Esophagus (tissue), 2 donors: ENCODE measurements at regions not wholly inside any gene's neighbourhood (a gene's known extent, or its start where the extent isn't known, plus 50 kb on each side); places are given as distances from the start of the nearest gene placed in this dataset.

Experiments used
- H3K27ac ChIP-seq, 2 donors: one replicate each; pipeline ENCODE4 v1.5.1; 2013; ENCODE audit warnings: low read depth in 2 of 2, mild to moderate bottlenecking in 2 of 2, inconsistent platforms in 1 of 2, low read length in 1 of 2, moderate library complexity in 1 of 2
- H3K27me3 ChIP-seq, 2 donors: one replicate each; pipeline ENCODE4 v1.6.1; 2013; ENCODE audit warnings: low read length in 2 of 2, control low read depth in 1 of 2, mild to moderate bottlenecking in 1 of 2; ENCODE audit not compliant: insufficient read depth in 2 of 2, control insufficient read depth in 1 of 2
- H3K36me3 ChIP-seq, 2 donors: one replicate each; pipeline ENCODE4 v1.6.1; 2013; ENCODE audit warnings: low read length in 1 of 2; ENCODE audit not compliant: control insufficient read depth in 2 of 2, insufficient read depth in 2 of 2
- H3K4me1 ChIP-seq, 2 donors: one replicate each; pipeline ENCODE4 v1.6.1; 2013; ENCODE audit warnings: low read length in 1 of 2; ENCODE audit not compliant: control insufficient read depth in 2 of 2, insufficient read depth in 2 of 2
- H3K4me3 ChIP-seq, 2 donors: one replicate each; pipeline ENCODE4 v1.5.1; 2013; ENCODE audit warnings: low read length in 2 of 2, mild to moderate bottlenecking in 2 of 2, low read depth in 1 of 2, moderate library complexity in 1 of 2
- H3K9me3 ChIP-seq, 2 donors: one replicate each; pipeline ENCODE4 v1.6.1; 2013; ENCODE audit warnings: mild to moderate bottlenecking in 2 of 2, low read depth in 1 of 2, low read length in 1 of 2, moderate library complexity in 1 of 2; ENCODE audit not compliant: control insufficient read depth in 2 of 2, insufficient read depth in 1 of 2
- WGBS, 2 donors: extraction: QIAGEN DNeasy Blood & Tissue Kit; methylation state at CpG; one replicate each; pipeline ENCODE4 v1.1.7; 2013; 5-methylcytosine and 5-hydroxymethylcytosine counted together
- donor health status: healthy with polysubstance abuse.
- donor health status: Bipolar disorder and iron deficiency.

GRCh38 chr13:73983109-73983508 is 151.1 kb downstream of the KLF12 start:
- WGBS, 2 donors, result 89 to 90% methylated on average over 6 of the region's 6 CpGs
- H3K27ac ChIP-seq, result no peak overlapping the region

GRCh38 chr13:73981595-73981994 is 152.6 kb downstream of the KLF12 start:
- no peak overlapping the region for H3K4me3 ChIP-seq
- H3K9me3 ChIP-seq, result no peaks in the 10 kb centered on the region
- 57 to 62% methylated on average over 4 of the region's 4 CpGs for WGBS, 2 donors
- H3K4me1 ChIP-seq, result peaks cover 0 to 3% of the 10 kb centered on the region in 2 donors
- no peak overlapping the region for H3K27ac ChIP-seq
- no peaks in the 10 kb centered on the region for H3K36me3 ChIP-seq
- no peaks in the 10 kb centered on the region for H3K27me3 ChIP-seq

More at GRCh38 chr13:73983109-73983508, 151.1 kb downstream of the KLF12 start:
- Histone ChIP-seq H3K9me3 (no peaks in the 10 kb centered on the region), H3K27me3 (no peaks in the 10 kb centered on the region), H3K36me3 (no peaks in the 10 kb centered on the region), H3K4me3 (no peak overlapping the region), H3K4me1 (peaks cover 0 to 3% of the 10 kb centered on the region in 2 donors)

DNA sequence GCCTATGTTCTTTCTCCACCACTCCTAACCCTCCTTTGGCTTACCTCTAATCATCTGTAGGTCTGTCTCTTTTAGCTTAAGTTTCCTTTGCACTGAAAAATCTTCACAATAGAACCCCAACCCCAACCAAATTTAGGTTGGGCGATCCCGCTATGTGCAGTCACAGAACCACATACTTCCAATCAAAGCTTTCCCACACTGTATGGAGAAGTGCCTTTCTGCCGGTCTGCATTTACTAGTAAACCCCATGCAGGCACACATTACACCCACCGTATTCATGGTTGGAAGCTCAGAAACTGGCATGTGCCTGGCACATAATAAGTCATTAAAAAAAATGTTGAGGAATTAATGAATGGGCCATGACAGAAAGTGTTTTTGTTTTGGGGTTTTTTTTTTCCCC is 158.4 kb downstream of the KLF12 start:
- Histone ChIP-seq H3K27me3 (no peaks in the 10 kb centered on the region), H3K4me1 (no peaks in the 10 kb centered on the region), H3K36me3 (no peaks in the 10 kb centered on the region), H3K4me3 (no peak overlapping the region), H3K27ac (no peak overlapping the region), H3K9me3 (no peaks in the 10 kb centered on the region)
- 94 to 97% methylated on average over 4 of the region's 4 CpGs for WGBS, 2 donors

- Histone ChIP-seq H3K4me3 (no peak overlapping the region), H3K27ac (no peak overlapping the region), H3K36me3 (no peaks in the 10 kb centered on the region), H3K27me3 (no peaks in the 10 kb centered on the region), H3K4me1 (no peaks in the 10 kb centered on the region), H3K9me3 (no peaks in the 10 kb centered on the region)
- WGBS, 2 donors, result 76 to 82% methylated on average over 2 of the region's 2 CpGs
These were observed 160.2 kb downstream of the KLF12 start for GRCh38 chr13:73974051-73974450.

GRCh38 chr13:73973156-73973555 is 161.0 kb downstream of the KLF12 start:
- Histone ChIP-seq H3K4me1 (no peaks in the 10 kb centered on the region), H3K27ac (no peak overlapping the region), H3K4me3 (no peak overlapping the region), H3K9me3 (no peaks in the 10 kb centered on the region), H3K36me3 (no peaks in the 10 kb centered on the region), H3K27me3 (no peaks in the 10 kb centered on the region)
- WGBS, 2 donors, result 90 to 92% methylated on average over 2 of the region's 2 CpGs

DNA sequence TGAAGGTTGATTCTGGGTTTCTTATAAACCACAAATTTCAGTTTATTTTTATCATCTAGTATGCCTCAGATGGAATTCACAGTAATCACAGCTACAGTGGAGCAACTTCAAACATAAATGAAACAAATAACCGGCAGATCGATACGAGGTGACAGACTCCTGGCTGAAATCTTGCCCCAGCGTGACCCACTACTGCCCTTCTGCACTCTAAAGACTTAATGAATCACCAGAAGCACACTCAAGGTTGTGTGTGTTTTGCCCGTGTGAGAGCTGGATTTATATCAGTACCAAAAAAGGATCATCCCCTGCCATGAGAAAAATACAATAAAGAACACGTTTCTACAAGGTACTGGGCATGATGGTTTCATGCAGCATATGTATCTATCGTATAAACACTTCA is 161.7 kb downstream of the KLF12 start:
- no peaks in the 10 kb centered on the region for H3K36me3 ChIP-seq
- WGBS, 2 donors, result 79 to 84% methylated on average over 7 of the region's 7 CpGs
- H3K9me3 ChIP-seq, result no peaks in the 10 kb centered on the region
- H3K27me3 ChIP-seq, result no peaks in the 10 kb centered on the region
- no peaks in the 10 kb centered on the region for H3K4me1 ChIP-seq
- no peak overlapping the region for H3K4me3 ChIP-seq
- H3K27ac ChIP-seq, result no peak overlapping the region

DNA sequence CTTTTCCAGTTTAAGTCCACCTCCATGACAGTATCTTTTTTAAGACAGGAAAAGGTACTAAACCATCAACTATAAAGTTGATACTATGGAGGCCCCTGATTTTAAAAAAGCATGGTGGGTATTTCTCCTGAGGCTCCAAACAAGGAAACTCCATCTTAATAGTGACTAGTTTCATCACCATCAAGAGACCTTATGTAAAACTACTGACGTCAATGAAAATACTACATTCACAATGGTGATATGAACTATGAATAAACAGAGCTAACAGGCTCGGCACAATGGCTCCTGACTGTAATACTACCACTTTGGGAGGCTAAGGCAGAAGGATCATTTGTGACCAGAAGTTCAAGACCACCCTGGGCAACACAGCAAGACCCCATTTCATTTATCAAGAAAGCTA is 162.7 kb downstream of the KLF12 start:
- H3K27me3 ChIP-seq, result no peaks in the 10 kb centered on the region
- WGBS, 2 donors, result 85% methylated on average over 2 of the region's 2 CpGs
- H3K9me3 ChIP-seq, result no peaks in the 10 kb centered on the region
- H3K36me3 ChIP-seq, result no peaks in the 10 kb centered on the region
- no peak overlapping the region for H3K27ac ChIP-seq
- H3K4me1 ChIP-seq, result no peaks in the 10 kb centered on the region
- no peak overlapping the region for H3K4me3 ChIP-seq

DNA sequence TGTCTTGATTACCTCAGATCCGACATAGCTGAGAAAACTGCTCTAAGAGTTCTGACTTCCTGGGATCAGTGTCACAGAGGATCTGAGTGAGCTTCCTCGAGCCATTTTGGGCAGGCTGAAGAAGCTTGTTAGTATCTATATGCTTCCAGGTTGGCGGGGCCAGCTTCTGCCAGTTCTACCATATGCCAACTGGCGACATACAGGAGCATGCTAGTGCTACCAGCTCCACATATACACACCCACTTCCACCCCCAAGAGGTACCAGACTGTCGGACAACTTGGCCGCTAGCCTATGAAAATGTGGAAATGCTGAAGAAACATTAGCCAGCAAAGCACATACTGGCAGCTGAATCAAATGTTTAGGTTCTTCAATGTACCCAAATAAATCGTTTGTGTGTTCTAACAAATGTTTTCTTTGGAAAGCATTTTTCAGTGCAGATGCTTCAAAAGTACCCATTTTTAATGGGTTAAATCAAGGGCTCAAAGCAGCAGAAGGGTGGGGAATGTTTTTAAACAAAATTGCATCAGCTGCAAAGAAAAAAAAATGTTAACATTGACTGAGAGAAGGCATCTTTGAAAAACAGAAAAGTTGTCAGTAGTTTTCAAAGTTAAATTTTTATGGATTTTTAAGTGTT is 163.7 kb downstream of the KLF12 start:
- no peaks in the 10 kb centered on the region for H3K27me3 ChIP-seq
- H3K4me3 ChIP-seq, result no peak overlapping the region
- H3K4me1 ChIP-seq, result no peaks in the 10 kb centered on the region
- no peaks in the 10 kb centered on the region for H3K9me3 ChIP-seq
- 86 to 87% methylated on average over 7 of the region's 7 CpGs for WGBS, 2 donors
- no peaks in the 10 kb centered on the region for H3K36me3 ChIP-seq
- no peak overlapping the region for H3K27ac ChIP-seq

GRCh38 chr13:73967397-73968165 is 166.6 kb downstream of the KLF12 start:
- no peak overlapping the region for H3K4me3 ChIP-seq
- H3K27ac ChIP-seq, result no peak overlapping the region
- H3K4me1 ChIP-seq, result no peaks in the 10 kb centered on the region
- H3K27me3 ChIP-seq, result no peaks in the 10 kb centered on the region
- no peaks in the 10 kb centered on the region for H3K36me3 ChIP-seq
- no peaks in the 10 kb centered on the region for H3K9me3 ChIP-seq
- 88 to 91% methylated on average over 5 of the region's 5 CpGs for WGBS, 2 donors

- no peak overlapping the region for H3K27ac ChIP-seq
- no peaks in the 10 kb centered on the region for H3K9me3 ChIP-seq
- H3K4me1 ChIP-seq, result no peaks in the 10 kb centered on the region
- no peaks in the 10 kb centered on the region for H3K36me3 ChIP-seq
- H3K4me3 ChIP-seq, result no peak overlapping the region
- H3K27me3 ChIP-seq, result no peaks in the 10 kb centered on the region
These were observed 167.9 kb downstream of the KLF12 start for GRCh38 chr13:73966331-73966730.
